ENCODE measurements at regions not wholly inside any gene's neighbourhood (a gene's known extent, or its start where the extent isn't known, plus 50 kb on each side); places are given as distances from the start of the nearest gene placed in this dataset.

DNA sequence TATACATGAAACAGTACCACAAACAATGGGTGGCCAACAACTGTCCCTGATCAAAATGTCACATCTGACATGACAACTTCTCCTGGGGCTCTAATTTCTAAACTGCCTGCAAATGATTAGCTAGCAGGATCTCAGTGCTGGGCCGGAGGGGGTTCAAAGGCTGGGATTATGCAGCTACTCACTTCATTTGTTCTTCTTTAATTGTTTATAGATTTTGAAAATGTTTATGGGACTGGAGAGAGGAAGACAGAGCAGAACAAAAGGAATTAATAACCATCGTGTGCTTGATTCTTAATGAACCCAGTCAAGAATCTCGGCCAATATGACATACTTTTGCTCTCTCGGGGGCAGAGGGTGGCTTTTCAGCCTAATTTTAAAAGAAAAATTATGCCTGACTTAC, 313.6 kb downstream of the NSG2 start (continued):
- no peak for TF ChIP-seq CHD4 (IDR thresholded peaks at IDR 0.05)

DNA sequence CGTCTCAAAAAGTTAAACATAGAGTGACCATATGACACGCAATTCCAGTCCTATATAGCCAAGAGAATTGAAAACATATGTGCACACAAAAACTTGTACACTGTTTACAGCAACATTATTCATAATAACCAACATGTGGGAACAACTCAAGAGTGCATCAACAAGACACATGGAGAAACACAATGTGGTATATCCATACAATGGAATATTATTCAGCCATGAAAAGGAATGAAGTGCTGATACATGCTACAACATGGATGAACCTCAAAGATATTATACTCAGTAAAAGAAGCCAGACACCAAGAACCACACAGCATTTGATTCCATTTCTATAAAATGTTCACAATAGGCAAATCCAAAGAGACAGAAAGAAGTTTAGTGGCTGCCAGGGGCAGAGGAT, 317.0 kb downstream of the NSG2 start:
- no peaks in the 10 kb centered on the region for H3K79me2 ChIP-seq (ENCODE audit: control insufficient read depth, insufficient read depth, low read length)
- intact Hi-C loops (cut with micrococcal nuclease; ENCODE audit: unreplicated experiment), result no loop called here
- TF ChIP-seq KLF5 (IDR thresholded peaks at IDR 0.05; ENCODE audit: partially characterized antibody), result no peak
- TF ChIP-seq POLR2A (IDR thresholded peaks at IDR 0.05; ENCODE audit: low read depth, low read length), result no peak
- TF ChIP-seq, protein P1, sequence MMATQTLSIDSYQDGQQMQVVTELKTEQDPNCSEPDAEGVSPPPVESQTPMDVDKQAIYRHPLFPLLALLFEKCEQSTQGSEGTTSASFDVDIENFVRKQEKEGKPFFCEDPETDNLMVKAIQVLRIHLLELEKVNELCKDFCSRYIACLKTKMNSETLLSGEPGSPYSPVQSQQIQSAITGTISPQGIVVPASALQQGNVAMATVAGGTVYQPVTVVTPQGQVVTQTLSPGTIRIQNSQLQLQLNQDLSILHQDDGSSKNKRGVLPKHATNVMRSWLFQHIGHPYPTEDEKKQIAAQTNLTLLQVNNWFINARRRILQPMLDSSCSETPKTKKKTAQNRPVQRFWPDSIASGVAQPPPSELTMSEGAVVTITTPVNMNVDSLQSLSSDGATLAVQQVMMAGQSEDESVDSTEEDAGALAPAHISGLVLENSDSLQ (IDR thresholded peaks at IDR 0.05), result no peak
- TF ChIP-seq CBX3 (IDR thresholded peaks at IDR 0.05; ENCODE audit: borderline replicate concordance, low read depth), result no peak
- TF ChIP-seq POU2F2 (IDR thresholded peaks at IDR 0.05; ENCODE audit: borderline replicate concordance, low read depth, low read length), result no peak
- TF ChIP-seq EGR1 (IDR thresholded peaks at IDR 0.05; ENCODE audit: borderline replicate concordance in 1 of 2, low read depth in 2 of 2, low read length in 2 of 2), result no peak
- no peak for TF ChIP-seq RAD51 (IDR thresholded peaks at IDR 0.05)
- TF ChIP-seq ATF7 (IDR thresholded peaks at IDR 0.05; ENCODE audit: low read depth), result no peak
- no peak for TF ChIP-seq PAX8 (IDR thresholded peaks at IDR 0.05)
- TF ChIP-seq, protein P2, sequence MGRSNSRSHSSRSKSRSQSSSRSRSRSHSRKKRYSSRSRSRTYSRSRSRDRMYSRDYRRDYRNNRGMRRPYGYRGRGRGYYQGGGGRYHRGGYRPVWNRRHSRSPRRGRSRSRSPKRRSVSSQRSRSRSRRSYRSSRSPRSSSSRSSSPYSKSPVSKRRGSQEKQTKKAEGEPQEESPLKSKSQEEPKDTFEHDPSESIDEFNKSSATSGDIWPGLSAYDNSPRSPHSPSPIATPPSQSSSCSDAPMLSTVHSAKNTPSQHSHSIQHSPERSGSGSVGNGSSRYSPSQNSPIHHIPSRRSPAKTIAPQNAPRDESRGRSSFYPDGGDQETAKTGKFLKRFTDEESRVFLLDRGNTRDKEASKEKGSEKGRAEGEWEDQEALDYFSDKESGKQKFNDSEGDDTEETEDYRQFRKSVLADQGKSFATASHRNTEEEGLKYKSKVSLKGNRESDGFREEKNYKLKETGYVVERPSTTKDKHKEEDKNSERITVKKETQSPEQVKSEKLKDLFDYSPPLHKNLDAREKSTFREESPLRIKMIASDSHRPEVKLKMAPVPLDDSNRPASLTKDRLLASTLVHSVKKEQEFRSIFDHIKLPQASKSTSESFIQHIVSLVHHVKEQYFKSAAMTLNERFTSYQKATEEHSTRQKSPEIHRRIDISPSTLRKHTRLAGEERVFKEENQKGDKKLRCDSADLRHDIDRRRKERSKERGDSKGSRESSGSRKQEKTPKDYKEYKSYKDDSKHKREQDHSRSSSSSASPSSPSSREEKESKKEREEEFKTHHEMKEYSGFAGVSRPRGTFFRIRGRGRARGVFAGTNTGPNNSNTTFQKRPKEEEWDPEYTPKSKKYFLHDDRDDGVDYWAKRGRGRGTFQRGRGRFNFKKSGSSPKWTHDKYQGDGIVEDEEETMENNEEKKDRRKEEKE (IDR thresholded peaks at IDR 0.05), result no peak
- no peaks in the 10 kb centered on the region; a peak in 1 of 4 replicates for H3K27me3 ChIP-seq (replicated peaks in 1 of 2; ENCODE audit: control insufficient read depth in 2 of 2, insufficient read depth in 2 of 2, low read length in 1 of 2)
- H3K4me2 ChIP-seq (ENCODE audit: control insufficient read depth, insufficient read depth), result no peak overlapping the region
- BruUV-seq (replicated peaks), result no TSS peak
- no peak for FAIRE-seq
- H3K9me3 ChIP-seq (replicated peaks; ENCODE audit: control insufficient read depth, insufficient read depth, low read length), result no peaks in the 10 kb centered on the region
- WGBS (ENCODE audit: insufficient coverage, insufficient replicate concordance, low lambda C conversion rate, missing lambda C conversion rate), result 0% methylated on average over 2 of the region's 2 CpGs
- no peaks in the 10 kb centered on the region for H4K20me1 ChIP-seq (ENCODE audit: control insufficient read depth, insufficient read depth)
- H3K4me1 ChIP-seq (ENCODE audit: control insufficient read depth, insufficient read depth, low read length), result no peaks in the 10 kb centered on the region
- no peak for DNase-seq (ENCODE audit: low read depth, low spot score)
- ATAC-seq, result no peak
- ChIA-PET RAD21 (ENCODE audit: unreplicated experiment) (no interaction called here), CTCF (no interaction called here), SMC1A (ENCODE audit: uncharacterized antibody, unreplicated experiment) (no interaction called here), POLR2A (no interaction called here)
- no peak overlapping the region for H3K4me3 ChIP-seq
- H3K9ac ChIP-seq (ENCODE audit: control insufficient read depth, insufficient read depth, low read length), result no peak overlapping the region
- H3K36me3 ChIP-seq (ENCODE audit: control insufficient read depth in 2 of 2, insufficient read depth in 2 of 2, low read length in 1 of 2), result no peaks in the 10 kb centered on the region
- H3K27ac ChIP-seq (ENCODE audit: control insufficient read depth, insufficient read depth), result no peak overlapping the region
- H2AFZ ChIP-seq (ENCODE audit: control insufficient read depth, low read depth, low read length), result no peak overlapping the region
- in situ Hi-C loops (cut with MboI), result no loop called here

Measured in GM12878 (cell line).